PFSK-1 (cell line): ENCODE measurements at regions not wholly inside any gene's neighbourhood (a gene's known extent, or its start where the extent isn't known, plus 50 kb on each side); places are given as distances from the start of the nearest gene placed in this dataset.

Source experiments
- FOXP2 ChIP-seq: optimal IDR thresholded peaks from 2 replicates; pipeline ENCODE3; 2011; ENCODE audit warnings: borderline replicate concordance, control low read depth, inconsistent platforms; ENCODE audit not compliant: insufficient read depth; ENCODE audit errors: extremely low read length, extremely low read depth
- POLR2AphosphoS5 ChIP-seq: IDR thresholded peaks from 2 replicates; pipeline ENCODE4 v1.6.1; 2012; ENCODE audit warnings: low read depth, mild to moderate bottlenecking, control low read depth, low read length, moderate library complexity
- REST ChIP-seq, 2 experiments: IDR thresholded peaks; 2 replicates each; pipeline versions ENCODE4 v1.6.1 to v1.8.0; 2011 to 2012; ENCODE audit warnings: low read depth in 2 of 2, low read length in 2 of 2, control low read depth in 1 of 2, inconsistent platforms in 1 of 2, mild to moderate bottlenecking in 1 of 2, moderate library complexity in 1 of 2; ENCODE audit not compliant: insufficient read depth in 1 of 2
- SIN3A ChIP-seq: IDR thresholded peaks from 2 replicates; pipeline ENCODE4 v1.6.1; 2012; ENCODE audit warnings: mild to moderate bottlenecking, low read length, moderate library complexity, borderline replicate concordance; ENCODE audit not compliant: insufficient read depth
- TAF1 ChIP-seq: IDR thresholded peaks from 2 replicates; pipeline ENCODE4 v1.6.1; 2012; ENCODE audit warnings: low read length, control low read depth, borderline replicate concordance; ENCODE audit not compliant: insufficient read depth

- no peak for TF ChIP-seq REST (IDR thresholded peaks at IDR 0.05; ENCODE audit: insufficient read depth in 1 of 2, low read depth in 2 of 2, low read length in 2 of 2)
- no peak for TF ChIP-seq SIN3A
- TF ChIP-seq TAF1, result no peak
- TF ChIP-seq POLR2AphosphoS5, result no peak
- TF ChIP-seq FOXP2, result no peak
Measured at GRCh38 chr5:164351245-164351834, 845.9 kb downstream of the MAT2B start.

- no peak for TF ChIP-seq POLR2AphosphoS5
- TF ChIP-seq TAF1, result no peak
- TF ChIP-seq REST (IDR thresholded peaks at IDR 0.05; ENCODE audit: insufficient read depth in 1 of 2, low read depth in 2 of 2, low read length in 2 of 2), result no peak
Measured at GRCh38 chr5:164352695-164353094, 847.3 kb downstream of the MAT2B start.

GRCh38 chr5:164353155-164353554 is 847.7 kb downstream of the MAT2B start:
- TF ChIP-seq SIN3A (no peak), TAF1 (no peak), POLR2AphosphoS5 (no peak), FOXP2 (no peak), REST (IDR thresholded peaks at IDR 0.05; ENCODE audit: insufficient read depth in 1 of 2, low read depth in 2 of 2, low read length in 2 of 2) (no peak)

- TF ChIP-seq TAF1 (no peak), FOXP2 (no peak), POLR2AphosphoS5 (no peak), REST (IDR thresholded peaks at IDR 0.05; ENCODE audit: insufficient read depth in 1 of 2, low read depth in 2 of 2, low read length in 2 of 2) (no peak), SIN3A (no peak)
Measured at GRCh38 chr5:164354139-164354751, 848.8 kb downstream of the MAT2B start.
